ENCODE measurements at regions not wholly inside any gene's neighbourhood (a gene's known extent, or its start where the extent isn't known, plus 50 kb on each side); places are given as distances from the start of the nearest gene placed in this dataset.

- Histone ChIP-seq H3K9ac (ENCODE audit: low read length) (no peak overlapping the region), H3K4me3 (ENCODE audit: low read depth, low read length, poor library complexity, severe bottlenecking) (no peak overlapping the region), H3K4me1 (ENCODE audit: insufficient read depth, low read length, severe bottlenecking) (no peaks in the 10 kb centered on the region), H4K20me1 (ENCODE audit: insufficient read depth, low read length) (no peaks in the 10 kb centered on the region), H3K27me3 (ENCODE audit: insufficient read depth, low read length) (no peaks in the 10 kb centered on the region), H3K36me3 (ENCODE audit: insufficient read depth, low read length) (no peaks in the 10 kb centered on the region), H3K9me3 (ENCODE audit: low read length) (no peaks in the 10 kb centered on the region), H2AFZ (ENCODE audit: low read length) (no peak overlapping the region), H3K4me2 (ENCODE audit: low read length) (no peak overlapping the region), H3K9me2 (ENCODE audit: low read depth, low read length) (no peaks in the 10 kb centered on the region), H3F3A (ENCODE audit: insufficient read depth, low read length) (no peaks in the 10 kb centered on the region), H3K27ac (ENCODE audit: low read depth, low read length, poor library complexity, severe bottlenecking) (no peak overlapping the region), H3K79me2 (ENCODE audit: insufficient read depth, low read length) (no peaks in the 10 kb centered on the region)
- TF ChIP-seq CTCF (IDR thresholded peaks at IDR 0.05; ENCODE audit: low read length) (no peak), EZH2 (IDR thresholded peaks at IDR 0.05; ENCODE audit: borderline replicate concordance, low read length) (no peak)
Measured at GRCh38 chr11:97815667-97816066, 1205.1 kb upstream of the CNTN5 start.

- H2AFZ ChIP-seq (ENCODE audit: low read length): no peak overlapping the region
- H3K9me3 ChIP-seq (ENCODE audit: low read length): no peaks in the 10 kb centered on the region
Measured at GRCh38 chr11:97832451-97832850, 1188.3 kb upstream of the CNTN5 start.

GRCh38 chr11:97833412-97833811 lies 1187.3 kb upstream of the CNTN5 start:
- no peaks in the 10 kb centered on the region for H3K27me3 ChIP-seq (ENCODE audit: insufficient read depth, low read length)
- H3K36me3 ChIP-seq (ENCODE audit: insufficient read depth, low read length): no peaks in the 10 kb centered on the region
- H3K9me2 ChIP-seq (ENCODE audit: low read depth, low read length): no peaks in the 10 kb centered on the region
- no peak overlapping the region for H3K9ac ChIP-seq (ENCODE audit: low read length)
- no peaks in the 10 kb centered on the region for H3K4me1 ChIP-seq (ENCODE audit: insufficient read depth, low read length, severe bottlenecking)
- no peaks in the 10 kb centered on the region for H3F3A ChIP-seq (ENCODE audit: insufficient read depth, low read length)
- TF ChIP-seq EZH2 (IDR thresholded peaks at IDR 0.05; ENCODE audit: borderline replicate concordance, low read length): no peak
- no peak overlapping the region for H3K4me2 ChIP-seq (ENCODE audit: low read length)
- H4K20me1 ChIP-seq (ENCODE audit: insufficient read depth, low read length): no peaks in the 10 kb centered on the region
- no peaks in the 10 kb centered on the region for H3K79me2 ChIP-seq (ENCODE audit: insufficient read depth, low read length)
- no peak overlapping the region for H2AFZ ChIP-seq (ENCODE audit: low read length)
- no peak overlapping the region for H3K27ac ChIP-seq (ENCODE audit: low read depth, low read length, poor library complexity, severe bottlenecking)
- H3K9me3 ChIP-seq (ENCODE audit: low read length): no peaks in the 10 kb centered on the region
- H3K4me3 ChIP-seq (ENCODE audit: low read depth, low read length, poor library complexity, severe bottlenecking): no peak overlapping the region

More at GRCh38 chr11:97832451-97832850, 1188.3 kb upstream of the CNTN5 start:
- TF ChIP-seq CTCF (IDR thresholded peaks at IDR 0.05; ENCODE audit: low read length): no peak
- TF ChIP-seq EZH2 (IDR thresholded peaks at IDR 0.05; ENCODE audit: borderline replicate concordance, low read length): no peak
- no peaks in the 10 kb centered on the region for H3K27me3 ChIP-seq (ENCODE audit: insufficient read depth, low read length)
- H3F3A ChIP-seq (ENCODE audit: insufficient read depth, low read length): no peaks in the 10 kb centered on the region
- no peaks in the 10 kb centered on the region for H3K36me3 ChIP-seq (ENCODE audit: insufficient read depth, low read length)
- no peaks in the 10 kb centered on the region for H3K9me2 ChIP-seq (ENCODE audit: low read depth, low read length)
- H3K4me3 ChIP-seq (ENCODE audit: low read depth, low read length, poor library complexity, severe bottlenecking): no peak overlapping the region
- H3K4me2 ChIP-seq (ENCODE audit: low read length): no peak overlapping the region
- no peaks in the 10 kb centered on the region for H3K4me1 ChIP-seq (ENCODE audit: insufficient read depth, low read length, severe bottlenecking)
- no peaks in the 10 kb centered on the region for H3K79me2 ChIP-seq (ENCODE audit: insufficient read depth, low read length)
- no peaks in the 10 kb centered on the region for H4K20me1 ChIP-seq (ENCODE audit: insufficient read depth, low read length)
- no peak overlapping the region for H3K9ac ChIP-seq (ENCODE audit: low read length)
- no peak overlapping the region for H3K27ac ChIP-seq (ENCODE audit: low read depth, low read length, poor library complexity, severe bottlenecking)

- TF ChIP-seq EZH2 (IDR thresholded peaks at IDR 0.05; ENCODE audit: borderline replicate concordance, low read length): no peak
- TF ChIP-seq CTCF (IDR thresholded peaks at IDR 0.05; ENCODE audit: low read length): no peak
- H3K79me2 ChIP-seq (ENCODE audit: insufficient read depth, low read length): no peaks in the 10 kb centered on the region
Measured at GRCh38 chr11:97844016-97844415, 1176.7 kb upstream of the CNTN5 start.

More at GRCh38 chr11:97844016-97844415, 1176.7 kb upstream of the CNTN5 start:
- Histone ChIP-seq H3K9me2 (ENCODE audit: low read depth, low read length) (no peaks in the 10 kb centered on the region), H3K27me3 (ENCODE audit: insufficient read depth, low read length) (no peaks in the 10 kb centered on the region), H3K4me1 (ENCODE audit: insufficient read depth, low read length, severe bottlenecking) (no peaks in the 10 kb centered on the region), H3K36me3 (ENCODE audit: insufficient read depth, low read length) (no peaks in the 10 kb centered on the region), H3F3A (ENCODE audit: insufficient read depth, low read length) (no peaks in the 10 kb centered on the region), H4K20me1 (ENCODE audit: insufficient read depth, low read length) (no peaks in the 10 kb centered on the region), H3K27ac (ENCODE audit: low read depth, low read length, poor library complexity, severe bottlenecking) (no peak overlapping the region), H3K9ac (ENCODE audit: low read length) (no peak overlapping the region), H3K9me3 (ENCODE audit: low read length) (no peaks in the 10 kb centered on the region), H3K4me3 (ENCODE audit: low read depth, low read length, poor library complexity, severe bottlenecking) (no peak overlapping the region), H3K4me2 (ENCODE audit: low read length) (no peak overlapping the region), H2AFZ (ENCODE audit: low read length) (no peak overlapping the region)
